PC-3 (cell line): ENCODE measurements at regions not wholly inside any gene's neighbourhood (a gene's known extent, or its start where the extent isn't known, plus 50 kb on each side); places are given as distances from the start of the nearest gene placed in this dataset.

Experiments used
- CTCF ChIP-seq: fragments of 300-600 bp; sonication (generic); conservative IDR thresholded peaks from 2 replicates; pipeline ENCODE4 v1.5.1; 2017; ENCODE audit warnings: antibody characterized with exemption, low read depth, mild to moderate bottlenecking, low read length
- EZH2phosphoT487 ChIP-seq: fragments of 300-600 bp; sonication (generic); IDR thresholded peaks from 2 replicates; pipeline ENCODE4 v1.6.1; 2018; ENCODE audit warnings: mild to moderate bottlenecking, antibody characterized with exemption, low read length, borderline replicate concordance

GRCh38 chr7:1312136-1313070, 79.7 kb downstream of the UNCX start:
- TF ChIP-seq CTCF = no peak
- no peak for TF ChIP-seq EZH2phosphoT487
